DOHH2 (cell line): ENCODE measurements at regions not wholly inside any gene's neighbourhood (a gene's known extent, or its start where the extent isn't known, plus 50 kb on each side); places are given as distances from the start of the nearest gene placed in this dataset.

Experiments
- H3F3A ChIP-seq: fragments of 200-600 bp; sonication (generic), shearing (Covaris generic); 2 replicates; pipeline ENCODE4 v1.6.0; 2016; ENCODE audit warnings: antibody characterized with exemption, mild to moderate bottlenecking; ENCODE audit not compliant: control insufficient read depth, insufficient read depth
- H3K27ac ChIP-seq: fragments of 200-600 bp; sonication (generic); 2 replicates; pipeline ENCODE4 v1.5.1; 2014; ENCODE audit warnings: low read depth, mild to moderate bottlenecking, low read length, moderate library complexity
- H3K27me3 ChIP-seq: fragments of 200-600 bp; sonication (generic); 2 replicates; pipeline ENCODE4 v1.6.1; 2014; ENCODE audit warnings: mild to moderate bottlenecking, low read length, mixed read lengths; ENCODE audit not compliant: control insufficient read depth
- H3K36me3 ChIP-seq: fragments of 200-600 bp; sonication (generic); 2 replicates; pipeline ENCODE4 v1.6.1; 2014; ENCODE audit warnings: mild to moderate bottlenecking, low read length, moderate library complexity, mixed read lengths; ENCODE audit not compliant: control insufficient read depth
- H3K4me1 ChIP-seq: fragments of 200-600 bp; sonication (generic); 2 replicates; pipeline ENCODE4 v1.6.1; 2014; ENCODE audit warnings: mild to moderate bottlenecking, low read length, mixed read lengths; ENCODE audit not compliant: control insufficient read depth
- H3K4me2 ChIP-seq: fragments of 200-600 bp; sonication (generic); 2 replicates; pipeline ENCODE4 v1.6.0; 2014; ENCODE audit warnings: mild to moderate bottlenecking, low read length, moderate library complexity
- H3K4me3 ChIP-seq: fragments of 200-600 bp; sonication (generic); 2 replicates; pipeline ENCODE4 v1.5.1; 2014; ENCODE audit warnings: mild to moderate bottlenecking, low read length, mixed read lengths
- H3K79me2 ChIP-seq: fragments of 200-600 bp; sonication (generic); 2 replicates; pipeline ENCODE4 v1.6.1; 2014; ENCODE audit warnings: mild to moderate bottlenecking, low read length, mixed read lengths; ENCODE audit not compliant: control insufficient read depth
- H3K9me2 ChIP-seq: fragments of 200-600 bp; sonication (generic); replicated peaks from 2 replicates; pipeline ENCODE4 v1.6.1; 2014; ENCODE audit warnings: mild to moderate bottlenecking, low read length, mixed read lengths; ENCODE audit not compliant: control insufficient read depth
- H3K9me3 ChIP-seq: fragments of 200-600 bp; sonication (generic); 2 replicates; pipeline ENCODE4 v1.6.1; 2014; ENCODE audit warnings: antibody characterized with exemption, low read length, mixed read lengths; ENCODE audit not compliant: control insufficient read depth, insufficient read depth
- H4K20me1 ChIP-seq: fragments of 200-600 bp; sonication (generic); 2 replicates; pipeline ENCODE4 v1.6.0; 2014; ENCODE audit warnings: low read depth, mild to moderate bottlenecking, antibody characterized with exemption, low read length, moderate library complexity; ENCODE audit not compliant: control insufficient read depth, insufficient read depth
- EZH2phosphoT487 ChIP-seq: fragments of 200-600 bp; sonication (generic); IDR thresholded peaks from 2 replicates; pipeline ENCODE4 v1.6.1; 2017; ENCODE audit warnings: borderline replicate concordance, mild to moderate bottlenecking, antibody characterized with exemption, low read length, moderate library complexity, mixed read lengths
- TF ChIP-seq, protein P1 (sequence below): fragments of 200-600 bp; sonication (generic); IDR thresholded peaks from one replicate; pipeline ENCODE4 v1.5.1; 2014; ENCODE audit warnings: antibody characterized with exemption, mild to moderate bottlenecking, low read depth, low read length; ENCODE audit not compliant: poor library complexity, severe bottlenecking

DNA sequence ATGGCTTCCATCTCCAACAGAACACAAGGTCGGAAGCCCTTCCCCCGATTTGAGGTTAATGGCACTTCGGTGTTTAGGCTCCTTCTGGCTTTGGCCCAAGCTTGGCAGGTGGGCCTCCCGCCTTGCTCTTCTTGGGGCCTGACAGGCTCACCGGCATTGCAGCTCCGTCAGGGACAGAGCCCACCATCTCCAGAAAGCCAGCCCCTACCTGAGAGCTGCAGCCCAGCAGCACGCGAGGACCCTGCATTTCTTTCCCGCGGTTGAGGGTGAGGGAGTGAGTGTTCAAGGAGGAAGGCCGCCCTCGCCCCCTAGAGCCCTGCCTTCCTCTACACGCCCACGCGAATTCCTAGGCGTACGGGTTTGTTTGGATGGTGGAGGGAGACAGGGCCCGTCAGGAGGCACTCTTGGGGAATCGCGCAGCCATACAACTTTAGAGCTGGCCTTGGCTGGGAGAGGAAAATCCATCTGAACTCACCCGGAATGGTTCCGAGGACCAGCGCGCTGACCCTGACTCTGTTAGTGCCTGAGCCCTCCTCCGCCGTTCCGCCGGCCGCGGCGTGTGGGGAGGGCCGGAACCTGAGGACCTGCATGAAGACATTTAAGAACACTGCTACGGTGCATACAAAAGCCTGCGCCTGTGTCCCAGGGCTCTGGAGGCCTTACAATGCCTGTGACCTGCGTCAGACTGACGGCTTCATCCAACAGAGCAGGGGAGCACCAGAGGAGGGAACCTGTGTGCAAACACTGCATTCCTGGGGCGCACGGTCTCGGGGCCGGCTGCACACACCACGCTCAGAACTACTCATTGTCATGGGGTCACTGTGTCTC is 73.8 kb downstream of the MRPL36 start:
- Histone ChIP-seq H3K9me2 (no peaks in the 10 kb centered on the region), H3K4me2 (no peak overlapping the region), H3K4me1 (no peaks in the 10 kb centered on the region), H4K20me1 (no peaks in the 10 kb centered on the region), H3K27ac (no peak overlapping the region), H3K79me2 (no peaks in the 10 kb centered on the region), H3F3A (no peaks in the 10 kb centered on the region), H3K4me3 (no peak overlapping the region), H3K27me3 (peaks cover 4% of the 10 kb centered on the region; the same call in 1 of the 2 replicates), H3K9me3 (no peaks in the 10 kb centered on the region), H3K36me3 (no peaks in the 10 kb centered on the region)
- no peak for TF ChIP-seq EZH2phosphoT487

- Histone ChIP-seq H3K9me2 (no peaks in the 10 kb centered on the region), H3K4me2 (no peak overlapping the region), H3K27me3 (peaks cover 4% of the 10 kb centered on the region; the same call in 1 of the 2 replicates), H3K4me3 (no peak overlapping the region), H3K27ac (no peak overlapping the region), H3K9me3 (no peaks in the 10 kb centered on the region), H3F3A (no peaks in the 10 kb centered on the region), H3K79me2 (no peaks in the 10 kb centered on the region), H4K20me1 (no peaks in the 10 kb centered on the region), H3K36me3 (no peaks in the 10 kb centered on the region), H3K4me1 (no peaks in the 10 kb centered on the region)
- TF ChIP-seq EZH2phosphoT487: no peak
- TF ChIP-seq, protein P1, sequence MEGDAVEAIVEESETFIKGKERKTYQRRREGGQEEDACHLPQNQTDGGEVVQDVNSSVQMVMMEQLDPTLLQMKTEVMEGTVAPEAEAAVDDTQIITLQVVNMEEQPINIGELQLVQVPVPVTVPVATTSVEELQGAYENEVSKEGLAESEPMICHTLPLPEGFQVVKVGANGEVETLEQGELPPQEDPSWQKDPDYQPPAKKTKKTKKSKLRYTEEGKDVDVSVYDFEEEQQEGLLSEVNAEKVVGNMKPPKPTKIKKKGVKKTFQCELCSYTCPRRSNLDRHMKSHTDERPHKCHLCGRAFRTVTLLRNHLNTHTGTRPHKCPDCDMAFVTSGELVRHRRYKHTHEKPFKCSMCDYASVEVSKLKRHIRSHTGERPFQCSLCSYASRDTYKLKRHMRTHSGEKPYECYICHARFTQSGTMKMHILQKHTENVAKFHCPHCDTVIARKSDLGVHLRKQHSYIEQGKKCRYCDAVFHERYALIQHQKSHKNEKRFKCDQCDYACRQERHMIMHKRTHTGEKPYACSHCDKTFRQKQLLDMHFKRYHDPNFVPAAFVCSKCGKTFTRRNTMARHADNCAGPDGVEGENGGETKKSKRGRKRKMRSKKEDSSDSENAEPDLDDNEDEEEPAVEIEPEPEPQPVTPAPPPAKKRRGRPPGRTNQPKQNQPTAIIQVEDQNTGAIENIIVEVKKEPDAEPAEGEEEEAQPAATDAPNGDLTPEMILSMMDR: no peak
These were observed 74.6 kb downstream of the MRPL36 start for GRCh38 chr5:1724822-1725602.

- Histone ChIP-seq H3K4me3 (no peak overlapping the region), H3K79me2 (no peaks in the 10 kb centered on the region), H3K9me2 (no peaks in the 10 kb centered on the region), H4K20me1 (no peaks in the 10 kb centered on the region), H3K36me3 (no peaks in the 10 kb centered on the region), H3K4me2 (no peak overlapping the region), H3K27ac (no peak overlapping the region), H3K4me1 (no peaks in the 10 kb centered on the region), H3F3A (no peaks in the 10 kb centered on the region), H3K27me3 (peaks cover 4% of the 10 kb centered on the region; the same call in 1 of the 2 replicates), H3K9me3 (peaks cover 4% of the 10 kb centered on the region; the same call in 1 of the 2 replicates)
- TF ChIP-seq EZH2phosphoT487: no peak
- TF ChIP-seq, protein P1: no peak
These were observed 75.4 kb downstream of the MRPL36 start for GRCh38 chr5:1723957-1724821.
